RWPE1 (cell line): ENCODE measurements at regions not wholly inside any gene's neighbourhood (a gene's known extent, or its start where the extent isn't known, plus 50 kb on each side); places are given as distances from the start of the nearest gene placed in this dataset.

Source experiments
- CTCF ChIA-PET: fragments of 350-600 bp; sonication (Branson Sonifier 250); formaldehyde crosslinking; extraction: SDS; loops from one replicate; lab custom pipeline; 2021; lab: Yijun Ruan, JAX
- POLR2A ChIA-PET: fragments of 400-600 bp; formaldehyde crosslinking; extraction: SDS; loops from one replicate; lab custom pipeline; 2020; ENCODE audit warnings: antibody characterized with exemption; ENCODE audit not compliant: low non-redundant PET; lab: Yijun Ruan, JAX
- DNase-seq: peaks from one replicate; pipeline ENCODE4 v3.0.0; 2012; ENCODE audit warnings: low spot score
- H3K27ac ChIP-seq: fragments of 450-650 bp; 2 replicates; pipeline ENCODE4 v1.5.1; 2017
- TF ChIP-seq, protein P1 (sequence below): fragments of 450-650 bp; conservative IDR thresholded peaks from 2 replicates; pipeline ENCODE4 v1.5.1; 2017; ENCODE audit warnings: low read depth, mild to moderate bottlenecking

DNA sequence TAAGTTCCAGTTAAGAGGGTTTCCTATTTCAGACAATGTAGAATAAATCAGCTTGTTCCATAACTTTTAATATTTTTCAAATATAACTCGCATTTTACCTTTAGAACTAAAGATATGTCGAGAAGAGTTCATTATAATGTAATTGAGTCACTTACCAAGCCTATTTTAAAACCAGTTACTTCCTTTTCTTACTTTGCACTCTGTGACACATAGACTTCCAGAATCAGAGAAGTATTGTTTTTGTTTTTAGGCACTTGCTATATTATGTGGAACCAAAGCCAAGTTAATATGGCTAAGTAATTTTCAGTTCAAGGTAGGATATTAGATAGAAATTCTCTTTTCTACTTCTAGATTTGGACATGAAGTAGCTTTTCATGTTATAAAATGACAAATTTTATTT is 182.7 kb upstream of the PRPS1L1 start:
- TF ChIP-seq, protein P1, sequence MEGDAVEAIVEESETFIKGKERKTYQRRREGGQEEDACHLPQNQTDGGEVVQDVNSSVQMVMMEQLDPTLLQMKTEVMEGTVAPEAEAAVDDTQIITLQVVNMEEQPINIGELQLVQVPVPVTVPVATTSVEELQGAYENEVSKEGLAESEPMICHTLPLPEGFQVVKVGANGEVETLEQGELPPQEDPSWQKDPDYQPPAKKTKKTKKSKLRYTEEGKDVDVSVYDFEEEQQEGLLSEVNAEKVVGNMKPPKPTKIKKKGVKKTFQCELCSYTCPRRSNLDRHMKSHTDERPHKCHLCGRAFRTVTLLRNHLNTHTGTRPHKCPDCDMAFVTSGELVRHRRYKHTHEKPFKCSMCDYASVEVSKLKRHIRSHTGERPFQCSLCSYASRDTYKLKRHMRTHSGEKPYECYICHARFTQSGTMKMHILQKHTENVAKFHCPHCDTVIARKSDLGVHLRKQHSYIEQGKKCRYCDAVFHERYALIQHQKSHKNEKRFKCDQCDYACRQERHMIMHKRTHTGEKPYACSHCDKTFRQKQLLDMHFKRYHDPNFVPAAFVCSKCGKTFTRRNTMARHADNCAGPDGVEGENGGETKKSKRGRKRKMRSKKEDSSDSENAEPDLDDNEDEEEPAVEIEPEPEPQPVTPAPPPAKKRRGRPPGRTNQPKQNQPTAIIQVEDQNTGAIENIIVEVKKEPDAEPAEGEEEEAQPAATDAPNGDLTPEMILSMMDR = no peak
- no peak for DNase-seq
- ChIA-PET CTCF (no interaction called here), POLR2A (no interaction called here)
- H3K27ac ChIP-seq = no peak overlapping the region

DNA sequence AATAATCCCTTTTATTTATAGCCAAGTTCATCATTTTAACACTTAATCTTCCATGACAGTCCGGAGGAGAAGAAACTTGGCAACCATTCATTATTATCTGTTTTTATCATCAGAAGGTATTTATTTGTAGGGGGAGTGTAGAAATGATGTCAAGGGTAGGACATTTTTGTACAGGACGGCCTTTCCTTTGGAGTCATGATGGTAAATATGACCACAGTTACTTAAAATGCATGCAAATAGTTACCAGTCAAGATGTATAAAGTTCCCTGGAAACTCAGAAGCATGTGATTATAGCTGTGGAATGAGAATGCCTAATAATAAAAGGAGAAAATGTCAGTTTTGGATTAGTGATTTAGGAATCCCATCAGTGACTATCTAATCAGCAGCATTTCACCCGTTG is 183.1 kb upstream of the PRPS1L1 start:
- TF ChIP-seq, protein P1 = no peak
- ChIA-PET CTCF (interaction anchor here (0.5 to 0.6 kb wide), 2 partner anchors 23 to 176 kb away, joined by 3 read pairs; no protein-coding TSS in a partner anchor), POLR2A (no interaction called here)
- no peak overlapping the region for H3K27ac ChIP-seq
- no peak for DNase-seq

DNA sequence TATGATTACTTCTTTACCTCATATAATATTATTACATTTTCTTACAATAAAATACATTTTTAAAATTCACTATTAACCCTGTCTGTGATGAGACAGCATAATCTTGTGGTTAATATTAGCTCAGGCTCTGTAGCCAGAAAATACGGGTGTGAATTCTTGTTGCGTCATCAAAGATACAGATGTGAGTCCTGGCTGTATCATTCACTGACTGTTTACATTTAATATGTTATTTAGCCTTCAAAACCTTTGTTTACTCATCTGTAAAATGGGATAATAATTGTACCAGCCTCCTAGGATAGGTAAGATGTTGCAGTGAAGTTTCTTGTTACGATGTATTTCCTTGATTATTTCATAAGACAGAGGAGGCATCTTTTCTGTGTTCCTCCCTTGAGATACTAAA is 184.7 kb upstream of the PRPS1L1 start:
- TF ChIP-seq, protein P1 = no peak
- ChIA-PET CTCF (no interaction called here), POLR2A (no interaction called here)
- DNase-seq = no peak
- H3K27ac ChIP-seq = no peak overlapping the region

DNA sequence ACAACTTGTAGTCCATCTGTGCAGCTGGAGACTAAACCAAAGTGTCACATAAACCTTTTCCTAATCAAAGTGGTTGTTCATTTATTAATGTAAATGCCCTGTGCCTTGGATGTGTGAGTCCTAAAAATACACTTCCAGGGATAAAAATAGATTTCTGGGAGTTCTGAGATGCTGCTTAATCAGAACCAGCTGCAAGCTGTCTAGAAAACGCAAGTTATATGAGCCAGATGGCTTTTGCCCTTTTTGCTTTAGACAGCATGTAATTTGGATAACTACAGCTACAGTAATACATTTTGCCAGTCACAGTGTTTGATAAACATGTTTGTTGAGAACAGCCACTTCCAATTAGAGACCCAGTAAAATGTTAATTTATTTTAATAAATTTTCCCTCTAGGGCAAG is 185.1 kb upstream of the PRPS1L1 start:
- CTCF ChIA-PET = no interaction called here
- DNase-seq = no peak
- TF ChIP-seq, protein P1 = no peak
- POLR2A ChIA-PET = no interaction called here
- no peak overlapping the region for H3K27ac ChIP-seq

DNA sequence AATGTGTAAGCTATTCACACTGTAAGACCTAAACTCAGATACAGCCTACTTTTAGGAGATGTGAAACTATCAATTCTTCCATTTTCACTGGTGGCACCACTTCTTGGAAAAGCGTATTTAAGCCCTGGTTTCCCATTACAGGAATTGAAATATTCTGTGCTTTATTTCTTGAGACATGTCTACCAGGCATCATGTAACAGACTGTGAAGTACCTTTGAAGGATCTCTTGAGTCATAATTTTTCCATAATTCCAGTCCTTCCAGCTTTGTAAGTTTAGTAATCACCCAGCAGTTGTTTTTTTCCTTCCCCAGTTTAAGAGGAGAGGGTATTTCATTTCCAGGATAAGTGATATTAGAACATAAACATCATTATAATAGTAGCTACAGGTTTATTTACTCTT is 186.0 kb upstream of the PRPS1L1 start:
- no peak for DNase-seq
- ChIA-PET POLR2A (no interaction called here), CTCF (no interaction called here)
- TF ChIP-seq, protein P1 = no peak
- H3K27ac ChIP-seq = no peak overlapping the region

DNA sequence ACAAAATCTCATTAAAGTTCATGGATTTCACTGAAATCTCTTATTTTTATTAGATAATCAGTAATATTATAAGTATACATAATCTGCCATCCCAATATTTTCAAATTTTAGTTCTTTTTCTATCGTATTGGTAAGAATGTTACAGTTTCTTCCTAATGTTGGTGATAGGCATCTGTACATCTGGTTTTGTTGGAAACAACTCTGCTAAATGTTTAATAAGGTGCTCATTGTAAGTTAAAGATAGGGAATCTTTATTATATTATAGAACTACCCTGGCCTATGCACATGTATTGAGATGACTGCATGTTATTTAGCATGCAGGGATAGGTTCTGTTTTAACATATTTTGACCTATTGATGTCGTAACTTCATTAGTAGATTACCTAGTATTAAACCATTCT is 188.6 kb upstream of the PRPS1L1 start:
- H3K27ac ChIP-seq = no peak overlapping the region
- POLR2A ChIA-PET = no interaction called here
- CTCF ChIA-PET = no interaction called here
- TF ChIP-seq, protein P1 = no peak
- no peak for DNase-seq
